Body of pancreas (tissue), 4 donors: ENCODE measurements at regions not wholly inside any gene's neighbourhood (a gene's known extent, or its start where the extent isn't known, plus 50 kb on each side); places are given as distances from the start of the nearest gene placed in this dataset.

Experiments
- ATAC-seq: fragments of 150-250 bp; one replicate; pipeline ENCODE4 v1.9.1; 2016
- DNase-seq, 4 donors: peaks; one replicate each; pipeline ENCODE4 v3.0.0-alpha.2; 2019
- H3K27ac ChIP-seq, 4 donors: fragments of 200-600 bp; sonication (generic); 1 replicate in 3 of 4; 2 replicates in 1 of 4; pipeline versions ENCODE4 v1.5.1 to v1.6.1; 2016 to 2019; ENCODE audit warnings: mild to moderate bottlenecking in 1 of 4, mixed read lengths in 1 of 4, moderate library complexity in 1 of 4
- H3K27me3 ChIP-seq, 2 donors: fragments of 200-600 bp; sonication (generic); one replicate each; pipeline ENCODE4 v1.6.0; 2016; ENCODE audit warnings: mild to moderate bottlenecking in 1 of 2
- H3K36me3 ChIP-seq, 2 donors: fragments of 200-600 bp; sonication (generic); replicated peaks in 1 of 2; 2 replicates each; pipeline ENCODE4 v1.5.1; 2016; ENCODE audit warnings: low read depth in 2 of 2; ENCODE audit not compliant: insufficient read depth in 1 of 2
- H3K4me1 ChIP-seq: fragments of 200-600 bp; sonication (generic); one replicate; pipeline ENCODE4 v1.6.0; 2016
- H3K4me3 ChIP-seq, 2 donors: fragments of 200-600 bp; sonication (generic); 1 replicate in 1 of 2; 2 replicates in 1 of 2; pipeline ENCODE4 v1.5.1; 2016 to 2019
- H3K9me3 ChIP-seq, 3 donors: fragments of 200-600 bp; sonication (generic); 1 replicate in 2 of 3; 2 replicates in 1 of 3; pipeline ENCODE4 v1.5.1; 2016
- POLR2A ChIP-seq, 3 donors: fragments of 450-650 bp; IDR thresholded peaks; one replicate each; pipeline ENCODE4 v1.6.1; 2016; ENCODE audit warnings: antibody characterized with exemption in 3 of 3, mild to moderate bottlenecking in 2 of 3
- WGBS, 2 donors: methylation state at CpG; one replicate each; pipeline ENCODE4 v1.1.5; 2017; 5-methylcytosine and 5-hydroxymethylcytosine counted together
- intact Hi-C: fragments of 100-400 bp; cut with DNase I; formaldehyde crosslinking; loops from one replicate; pipeline ENCODE4 v1.15.1; 2023
- TF ChIP-seq, protein P1 (sequence below), 7 experiments: fragments of 450-650 bp in 4 of 7; fragments of 200-600 bp in 3 of 7; sonication (generic) in 3 of 7; IDR thresholded peaks; one replicate each; pipeline ENCODE4 v1.5.1; 2016 to 2019; ENCODE audit warnings: antibody characterized with exemption in 7 of 7

DNA sequence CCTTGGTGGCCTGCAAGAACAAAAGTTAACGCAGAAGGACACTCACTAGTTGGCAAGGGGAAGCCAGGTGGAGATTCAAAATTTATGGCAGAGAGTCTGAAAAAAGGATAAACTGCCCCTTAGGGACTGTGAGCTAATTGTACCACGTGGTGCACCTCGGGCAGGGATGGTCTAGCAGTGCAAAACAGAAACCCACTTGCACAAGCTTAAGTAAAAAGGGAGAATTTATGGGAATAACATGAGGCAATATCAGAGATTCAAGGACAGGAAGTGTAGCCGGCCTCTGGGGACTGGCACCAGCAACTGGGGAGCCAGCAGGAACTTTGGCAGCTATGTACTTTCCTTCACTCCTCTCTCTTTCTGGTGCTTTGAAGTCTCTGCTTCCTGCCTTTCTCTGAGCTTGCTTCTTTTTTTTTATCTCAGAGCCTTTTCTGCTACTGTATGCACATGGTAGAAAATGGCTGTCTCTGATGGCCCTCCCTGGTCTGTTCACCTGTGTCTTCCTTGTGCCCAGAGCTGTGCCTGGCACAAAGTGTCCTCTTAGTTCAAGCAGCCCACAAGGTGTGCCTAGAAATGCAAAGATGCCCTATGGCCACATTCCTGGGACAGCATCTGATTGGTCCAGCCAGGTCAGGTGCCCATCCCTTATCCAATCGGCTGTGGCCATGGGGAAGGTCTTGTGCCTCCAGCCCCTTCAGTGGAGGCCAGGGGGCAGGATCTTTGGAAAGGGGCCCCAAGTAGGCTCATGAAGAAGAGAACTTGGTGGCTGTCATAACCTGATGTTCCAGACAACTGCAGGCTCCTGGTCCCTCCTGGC, 114.8 kb upstream of the ATP6AP2 start:
- intact Hi-C loops: no loop called here

GRCh38 chrX:40462795-40463194, 118.0 kb upstream of the ATP6AP2 start:
- Histone ChIP-seq H3K4me1 (peaks cover 5% of the 10 kb centered on the region), H3K4me3 (no peak overlapping the region), H3K36me3 (no peaks in the 10 kb centered on the region), H3K27me3 (no peaks in the 10 kb centered on the region), H3K9me3 (no peaks in the 10 kb centered on the region), H3K27ac (no peak overlapping the region)
- DNase-seq (no peak), ATAC-seq (no peak)
- intact Hi-C loops: no loop called here
- no peak for TF ChIP-seq POLR2A (IDR thresholded peaks at IDR 0.05)
- TF ChIP-seq, protein P1, sequence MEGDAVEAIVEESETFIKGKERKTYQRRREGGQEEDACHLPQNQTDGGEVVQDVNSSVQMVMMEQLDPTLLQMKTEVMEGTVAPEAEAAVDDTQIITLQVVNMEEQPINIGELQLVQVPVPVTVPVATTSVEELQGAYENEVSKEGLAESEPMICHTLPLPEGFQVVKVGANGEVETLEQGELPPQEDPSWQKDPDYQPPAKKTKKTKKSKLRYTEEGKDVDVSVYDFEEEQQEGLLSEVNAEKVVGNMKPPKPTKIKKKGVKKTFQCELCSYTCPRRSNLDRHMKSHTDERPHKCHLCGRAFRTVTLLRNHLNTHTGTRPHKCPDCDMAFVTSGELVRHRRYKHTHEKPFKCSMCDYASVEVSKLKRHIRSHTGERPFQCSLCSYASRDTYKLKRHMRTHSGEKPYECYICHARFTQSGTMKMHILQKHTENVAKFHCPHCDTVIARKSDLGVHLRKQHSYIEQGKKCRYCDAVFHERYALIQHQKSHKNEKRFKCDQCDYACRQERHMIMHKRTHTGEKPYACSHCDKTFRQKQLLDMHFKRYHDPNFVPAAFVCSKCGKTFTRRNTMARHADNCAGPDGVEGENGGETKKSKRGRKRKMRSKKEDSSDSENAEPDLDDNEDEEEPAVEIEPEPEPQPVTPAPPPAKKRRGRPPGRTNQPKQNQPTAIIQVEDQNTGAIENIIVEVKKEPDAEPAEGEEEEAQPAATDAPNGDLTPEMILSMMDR (IDR thresholded peaks at IDR 0.05): no peak
- WGBS, 2 donors: 66 to 70% methylated on average over 4 of the region's 4 CpGs

More for the DNA sequence above, 114.8 kb upstream of the ATP6AP2 start:
- no peak overlapping the region for H3K4me3 ChIP-seq
- peak in 1 of 4 donors; percentile 33 for DNase-seq
- H3K9me3 ChIP-seq: no peaks in the 10 kb centered on the region
- H3K4me1 ChIP-seq: peaks cover 11% of the 10 kb centered on the region
- H3K27me3 ChIP-seq: no peaks in the 10 kb centered on the region
- H3K36me3 ChIP-seq: no peaks in the 10 kb centered on the region
- H3K27ac ChIP-seq: peak overlapping the region in 2 of 4 donors; percentile 17 to 54
- no peak for ATAC-seq
- WGBS, 2 donors: 19 to 21% methylated on average over 4 of the region's 5 CpGs
- TF ChIP-seq POLR2A (IDR thresholded peaks at IDR 0.05): no peak
- TF ChIP-seq, protein P1 (IDR thresholded peaks at IDR 0.05): no peak

- Histone ChIP-seq H3K4me1 (peaks cover 5% of the 10 kb centered on the region), H3K4me3 (no peak overlapping the region), H3K36me3 (no peaks in the 10 kb centered on the region), H3K27me3 (no peaks in the 10 kb centered on the region), H3K27ac (no peak overlapping the region), H3K9me3 (no peaks in the 10 kb centered on the region)
- TF ChIP-seq, protein P1 (IDR thresholded peaks at IDR 0.05): no peak
- no peak for TF ChIP-seq POLR2A (IDR thresholded peaks at IDR 0.05)
- WGBS, 2 donors: 48 to 59% methylated on average over 3 to 5 of the region's 5 CpGs
- intact Hi-C loops: no loop called here
- ATAC-seq: no peak
- DNase-seq: no peak
Measured at GRCh38 chrX:40460926-40461325, 119.8 kb upstream of the ATP6AP2 start.

GRCh38 chrX:40459571-40460158, 121.1 kb upstream of the ATP6AP2 start:
- WGBS, 2 donors: 71 to 100% methylated on average over 1 to 4 of the region's 5 CpGs
- Histone ChIP-seq H3K27ac (no peak overlapping the region), H3K27me3 (no peaks in the 10 kb centered on the region), H3K36me3 (no peaks in the 10 kb centered on the region), H3K9me3 (no peaks in the 10 kb centered on the region), H3K4me1 (no peaks in the 10 kb centered on the region), H3K4me3 (no peak overlapping the region)
- ATAC-seq (no peak), DNase-seq (no peak)
- intact Hi-C loops: no loop called here
- TF ChIP-seq, protein P1 (IDR thresholded peaks at IDR 0.05): no peak
- TF ChIP-seq POLR2A (IDR thresholded peaks at IDR 0.05): no peak
